ENCODE measurements at regions not wholly inside any gene's neighbourhood (a gene's known extent, or its start where the extent isn't known, plus 50 kb on each side); places are given as distances from the start of the nearest gene placed in this dataset.

DNA sequence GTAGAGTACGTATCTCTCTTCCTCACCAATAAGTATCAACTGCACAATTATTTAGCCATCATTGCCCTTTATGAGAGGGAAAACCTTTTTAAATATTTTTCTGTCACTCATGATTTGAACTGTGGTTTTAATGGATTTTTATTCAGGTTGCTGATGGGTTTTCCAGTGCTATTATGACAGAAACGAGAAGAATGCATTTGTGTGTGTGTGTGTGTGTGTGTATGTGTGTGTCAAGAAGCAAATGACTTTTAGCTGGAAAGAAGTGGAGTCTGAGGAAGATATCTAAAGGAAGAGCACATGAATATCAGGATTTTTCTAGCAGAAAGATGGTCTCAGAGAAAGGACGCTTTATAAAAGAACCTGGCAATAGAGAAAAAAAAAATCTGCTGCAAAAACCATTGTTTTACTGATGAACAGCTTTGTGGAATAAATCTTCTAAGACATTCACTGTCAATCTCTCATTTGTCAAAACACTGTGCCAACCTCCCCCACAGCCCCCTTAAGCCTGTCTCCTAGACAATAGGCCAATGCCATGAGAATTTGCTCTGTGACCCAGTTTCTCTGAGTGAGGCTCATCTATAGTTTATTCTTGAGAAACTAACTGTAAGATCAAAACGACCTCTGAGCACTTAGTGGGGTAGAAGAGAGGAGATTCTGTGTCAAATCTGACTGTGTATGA lies 417.7 kb downstream of the FLRT2 start:
- Histone ChIP-seq H3K4me1 (no peaks in the 10 kb centered on the region), H3K4me3 (no peak overlapping the region), H3K27ac (no peak overlapping the region), H3K9ac (ENCODE audit: low read depth in 2 of 2, low read length in 2 of 2) (no peak overlapping the region), H3K27me3 (no peaks in the 10 kb centered on the region), H3K36me3 (no peaks in the 10 kb centered on the region), H3K9me3 (no peaks in the 10 kb centered on the region)
- no peak for TF ChIP-seq CTCF (IDR thresholded peaks at IDR 0.05)
- intact Hi-C loops (cut with DNase I) = no loop called here
- no peak for DNase-seq

DNA sequence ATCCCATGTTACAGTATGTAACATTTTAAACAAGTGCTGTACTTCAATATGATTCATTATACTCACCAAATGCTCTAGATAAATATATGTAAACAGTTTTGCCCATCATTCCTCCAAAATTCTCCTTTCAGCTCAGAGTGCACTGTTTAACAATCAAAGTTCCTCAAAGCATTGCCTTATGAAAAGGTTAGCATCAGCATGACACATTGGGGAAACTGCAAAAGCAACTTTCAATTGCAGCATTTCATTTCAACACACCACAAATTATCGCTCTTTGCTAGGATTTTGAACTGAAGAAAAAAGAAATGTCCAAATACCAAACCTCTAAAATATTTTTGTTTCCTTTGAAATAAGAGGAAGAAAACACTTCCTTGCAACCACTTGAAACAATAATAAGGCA lies 413.2 kb downstream of the FLRT2 start:
- Histone ChIP-seq H3K4me1 (no peaks in the 10 kb centered on the region), H3K4me3 (no peak overlapping the region), H3K9me3 (no peaks in the 10 kb centered on the region), H3K27ac (no peak overlapping the region), H3K9ac (ENCODE audit: low read depth in 2 of 2, low read length in 2 of 2) (no peak overlapping the region), H3K27me3 (no peaks in the 10 kb centered on the region), H3K36me3 (no peaks in the 10 kb centered on the region)
- no peak for DNase-seq
- intact Hi-C loops (cut with DNase I) = no loop called here
- no peak for TF ChIP-seq CTCF (IDR thresholded peaks at IDR 0.05)

DNA sequence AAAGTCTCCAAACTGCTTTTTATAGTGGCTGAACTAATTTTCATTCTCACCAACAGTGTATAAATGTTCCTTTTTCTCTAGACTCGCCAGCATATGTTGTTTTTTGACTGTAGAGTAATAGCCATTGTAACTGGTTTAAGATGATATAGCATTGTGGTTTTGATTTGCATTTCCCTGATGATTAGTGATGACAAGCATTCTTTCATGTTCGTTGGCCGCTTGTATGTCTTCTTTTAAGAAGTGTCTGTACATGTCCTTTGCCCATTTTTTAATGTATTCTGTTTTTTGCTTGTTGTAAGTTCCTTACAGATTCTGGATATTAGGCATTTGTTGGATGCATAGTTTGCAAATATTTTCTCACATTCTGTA lies 404.9 kb downstream of the FLRT2 start:
- Histone ChIP-seq H3K36me3 (no peaks in the 10 kb centered on the region), H3K27me3 (no peaks in the 10 kb centered on the region), H3K4me3 (no peak overlapping the region), H3K4me1 (no peaks in the 10 kb centered on the region), H3K9me3 (no peaks in the 10 kb centered on the region), H3K9ac (ENCODE audit: low read depth in 2 of 2, low read length in 2 of 2) (no peak overlapping the region), H3K27ac (no peak overlapping the region)
- TF ChIP-seq CTCF (IDR thresholded peaks at IDR 0.05) = no peak
- intact Hi-C loops (cut with DNase I) = no loop called here
- DNase-seq = no peak

GRCh38 chr14:85934123-85934885 lies 404.4 kb downstream of the FLRT2 start:
- TF ChIP-seq CTCF (IDR thresholded peaks at IDR 0.05) = no peak
- DNase-seq = no peak
- Histone ChIP-seq H3K4me3 (no peak overlapping the region), H3K27ac (no peak overlapping the region), H3K9ac (ENCODE audit: low read depth in 2 of 2, low read length in 2 of 2) (no peak overlapping the region), H3K36me3 (no peaks in the 10 kb centered on the region), H3K9me3 (no peaks in the 10 kb centered on the region), H3K27me3 (no peaks in the 10 kb centered on the region), H3K4me1 (no peaks in the 10 kb centered on the region)
- intact Hi-C loops (cut with DNase I) = no loop called here

GRCh38 chr14:85921241-85921640 lies 391.3 kb downstream of the FLRT2 start:
- no peaks in the 10 kb centered on the region for H3K9me3 ChIP-seq
- no peak for DNase-seq

More at GRCh38 chr14:85921241-85921640, 391.3 kb downstream of the FLRT2 start:
- no peaks in the 10 kb centered on the region for H3K36me3 ChIP-seq
- no peak overlapping the region for H3K9ac ChIP-seq (ENCODE audit: low read depth in 2 of 2, low read length in 2 of 2)
- H3K27ac ChIP-seq = no peak overlapping the region
- H3K4me3 ChIP-seq = no peak overlapping the region
- no peaks in the 10 kb centered on the region for H3K27me3 ChIP-seq
- intact Hi-C loops (cut with DNase I) = no loop called here
- no peaks in the 10 kb centered on the region for H3K4me1 ChIP-seq
- TF ChIP-seq CTCF (IDR thresholded peaks at IDR 0.05) = no peak

Data from colonic mucosa (tissue), 4 donors.